HS-5 (cell line): ENCODE measurements at regions not wholly inside any gene's neighbourhood (a gene's known extent, or its start where the extent isn't known, plus 50 kb on each side); places are given as distances from the start of the nearest gene placed in this dataset.
A peak's percentile ranks its signal among the peaks of the same experiment; 100 is the strongest.

Experiments
- DNase-seq: peaks from one replicate; pipeline ENCODE4 v3.0.0-alpha.2; 2012; ENCODE audit warnings: low read depth

DNA sequence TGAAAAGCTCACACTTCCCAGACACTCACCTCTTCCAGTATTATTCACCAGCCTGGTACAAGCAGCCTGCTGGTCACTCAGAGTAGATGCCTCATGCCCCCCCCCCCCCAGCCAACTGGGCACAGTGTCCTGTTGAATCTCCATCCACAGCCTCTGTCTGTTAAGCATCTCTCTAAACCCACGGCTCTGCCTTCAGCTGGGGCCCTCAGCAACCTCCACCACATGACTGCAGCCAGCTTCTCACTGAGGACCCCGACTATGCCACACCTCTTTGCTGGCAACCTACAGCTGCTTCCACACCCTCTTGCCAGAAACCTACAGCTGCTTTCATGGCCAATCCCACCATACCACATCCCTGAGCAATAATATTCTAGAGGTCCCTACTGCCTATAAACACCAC is 113.1 kb downstream of the RHOU start:
- no peak for DNase-seq

DNA sequence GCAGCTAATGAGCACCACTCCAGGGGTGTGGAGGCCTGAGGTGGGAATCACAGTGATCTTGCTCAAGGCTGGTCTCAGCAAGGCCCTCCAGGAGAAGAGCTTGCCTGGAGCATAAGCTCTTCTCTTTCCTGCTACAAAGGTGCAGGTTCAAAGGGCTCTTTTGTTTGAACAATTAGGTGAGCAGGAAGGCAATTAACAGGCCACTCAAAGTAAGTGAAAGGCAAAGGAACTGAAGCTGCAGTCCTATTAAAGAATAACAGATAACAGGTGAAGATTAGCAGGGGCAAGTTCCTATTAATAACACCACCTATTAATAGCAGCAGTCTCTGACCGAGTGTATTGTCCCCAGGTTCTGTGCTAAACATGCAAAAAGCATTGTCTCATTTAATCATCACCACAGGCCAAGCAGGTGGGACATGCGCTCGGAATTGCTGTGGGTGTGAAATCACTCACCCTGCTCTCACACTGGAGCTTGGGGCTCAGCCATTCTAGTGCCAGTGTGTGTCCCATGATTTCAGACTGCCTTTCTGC is 113.8 kb downstream of the RHOU start:
- no peak for DNase-seq

DNA sequence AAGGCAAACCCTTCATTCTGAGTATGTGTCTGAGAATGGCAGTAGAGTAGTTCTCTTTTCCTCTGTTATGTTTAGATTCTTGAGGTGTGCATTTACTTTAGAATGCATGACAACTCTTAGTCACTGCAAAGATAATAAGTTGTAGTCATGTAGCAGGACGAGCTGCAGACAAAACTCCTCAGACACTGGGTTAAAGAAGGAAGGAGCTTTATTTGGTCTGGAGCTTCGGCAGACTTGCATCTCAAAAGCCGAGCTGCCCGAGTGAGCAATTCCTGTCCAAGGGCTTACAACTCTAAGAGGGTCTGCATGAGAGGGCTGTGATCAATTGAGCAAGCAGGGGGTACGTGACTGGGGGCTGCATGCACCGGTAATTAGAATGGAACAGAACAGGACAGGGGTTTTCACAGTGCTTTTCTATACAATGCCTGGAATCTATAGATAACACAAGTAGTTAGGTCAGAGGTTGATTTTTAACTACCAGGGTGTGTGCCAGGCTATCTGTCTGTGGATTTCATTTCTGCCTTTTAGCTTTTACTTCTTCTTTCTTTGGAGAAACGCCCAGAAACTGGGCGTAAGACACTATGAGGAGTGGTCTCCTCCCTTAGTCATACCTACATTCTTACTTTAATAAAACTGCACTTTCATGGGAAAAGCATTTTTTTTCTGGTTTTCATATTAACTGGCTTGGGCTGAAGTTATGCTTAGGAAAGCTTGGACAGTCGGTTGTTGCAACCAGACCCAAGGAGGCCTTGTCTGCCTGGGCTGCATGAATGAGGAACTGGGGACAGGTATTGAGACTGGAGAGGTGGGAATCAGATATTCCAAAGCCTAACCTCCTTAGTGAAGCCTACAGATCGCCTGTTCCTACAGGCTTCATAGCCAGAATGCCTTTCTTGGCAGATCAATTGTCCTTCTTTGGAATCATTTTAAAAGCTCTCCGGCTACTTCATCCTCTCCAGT is 115.1 kb downstream of the RHOU start:
- DNase-seq = no peak

DNA sequence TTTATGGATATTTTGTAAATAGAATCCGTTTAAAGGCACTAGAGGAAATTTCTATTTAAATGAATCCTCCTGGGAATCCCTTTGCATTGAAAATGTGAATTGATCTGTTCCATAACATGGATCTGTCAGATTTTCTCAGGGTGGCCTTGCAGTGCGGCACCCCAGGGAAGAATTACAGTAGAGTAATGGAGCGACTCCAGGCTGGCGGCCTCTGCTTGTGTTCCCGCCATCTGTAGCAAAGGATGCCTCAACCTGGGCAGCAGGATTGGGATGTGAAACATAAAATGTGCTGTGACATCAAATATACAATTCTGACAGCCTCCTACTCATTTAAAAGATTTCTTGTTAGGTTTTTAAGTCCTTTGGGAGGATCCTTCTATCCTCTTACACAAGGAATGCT is 115.9 kb downstream of the RHOU start:
- DNase-seq = no peak

DNA sequence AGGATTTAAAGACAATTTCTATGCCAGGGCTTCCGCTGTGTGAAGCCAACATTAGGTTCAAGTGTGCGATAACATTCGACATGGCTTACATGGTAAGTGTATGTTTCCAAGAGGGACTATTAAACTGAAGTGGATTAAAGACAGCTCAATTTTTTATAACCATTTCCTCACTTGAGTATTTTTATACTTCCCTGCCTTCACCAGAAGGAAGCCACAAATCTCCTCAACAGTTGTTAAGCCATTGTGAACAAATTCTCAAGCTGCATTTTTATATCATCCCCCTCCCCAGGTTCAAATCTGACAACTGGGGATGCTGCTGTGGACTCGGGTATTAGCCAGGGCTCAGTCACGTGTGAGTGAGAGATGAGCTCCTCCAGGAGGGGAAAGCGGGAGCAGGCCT is 116.3 kb downstream of the RHOU start:
- no peak for DNase-seq

DNA sequence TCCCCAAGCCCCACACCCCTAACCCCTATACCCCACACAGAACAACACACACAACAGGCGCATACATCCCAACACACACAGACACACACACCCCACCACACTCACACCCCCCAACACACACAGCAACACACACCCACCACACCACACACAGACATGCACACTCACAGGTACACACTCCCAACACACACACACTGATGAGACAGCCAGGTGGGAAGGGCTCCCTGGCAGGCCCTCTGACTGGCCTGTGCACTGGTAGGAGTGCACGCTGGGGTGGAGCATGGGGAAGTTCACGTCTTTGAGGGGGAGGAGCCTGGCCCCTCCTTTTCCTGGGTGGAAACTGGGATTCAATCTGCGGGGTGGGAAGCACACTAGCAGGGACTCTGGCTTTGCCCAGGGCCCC is 116.7 kb downstream of the RHOU start:
- DNase-seq = no peak

DNA sequence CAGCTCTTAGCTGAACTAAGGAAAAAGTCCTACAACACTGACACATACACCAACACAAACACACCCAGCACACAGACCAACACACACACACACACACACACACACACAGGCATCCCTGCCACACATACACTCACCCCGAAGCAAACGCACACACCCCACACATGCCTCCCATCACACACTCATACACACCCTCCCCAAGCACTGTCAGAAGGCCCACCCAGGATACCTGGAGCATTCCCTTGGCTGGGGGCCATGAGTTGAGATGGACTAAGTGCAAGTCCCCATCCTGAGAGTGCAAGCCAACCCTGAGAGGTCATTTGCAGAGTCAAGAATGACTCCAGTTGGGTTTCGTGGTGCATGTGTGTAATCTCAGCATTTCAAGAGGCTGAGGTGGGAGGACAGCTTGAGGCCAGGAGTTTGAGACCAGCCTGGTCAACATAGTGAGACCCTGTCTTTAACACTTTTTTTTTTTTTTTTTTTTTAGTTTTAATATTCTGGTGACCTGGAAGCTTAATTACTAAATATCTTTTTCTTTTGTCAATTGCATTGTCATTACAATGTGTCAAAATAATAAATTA is 117.3 kb downstream of the RHOU start:
- DNase-seq = no peak

DNA sequence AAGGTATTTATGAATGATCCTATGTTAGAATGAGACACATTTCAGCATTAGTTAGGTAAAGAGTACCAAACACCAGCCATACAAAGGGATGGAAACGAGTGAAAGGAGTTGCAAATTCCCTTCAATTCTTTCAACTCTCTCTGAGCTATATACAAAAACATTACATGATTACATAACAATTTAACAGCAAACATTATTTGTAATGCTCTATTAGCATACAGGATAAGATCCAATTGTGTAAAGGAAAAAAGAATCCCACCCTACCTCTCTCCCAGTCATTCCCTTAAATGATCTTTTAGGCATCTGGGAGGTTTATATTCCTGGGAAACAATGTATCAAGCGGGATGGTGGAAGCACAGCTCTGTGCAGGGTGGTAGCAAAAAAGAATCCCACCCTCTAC is 117.9 kb downstream of the RHOU start:
- DNase-seq = no peak

DNA sequence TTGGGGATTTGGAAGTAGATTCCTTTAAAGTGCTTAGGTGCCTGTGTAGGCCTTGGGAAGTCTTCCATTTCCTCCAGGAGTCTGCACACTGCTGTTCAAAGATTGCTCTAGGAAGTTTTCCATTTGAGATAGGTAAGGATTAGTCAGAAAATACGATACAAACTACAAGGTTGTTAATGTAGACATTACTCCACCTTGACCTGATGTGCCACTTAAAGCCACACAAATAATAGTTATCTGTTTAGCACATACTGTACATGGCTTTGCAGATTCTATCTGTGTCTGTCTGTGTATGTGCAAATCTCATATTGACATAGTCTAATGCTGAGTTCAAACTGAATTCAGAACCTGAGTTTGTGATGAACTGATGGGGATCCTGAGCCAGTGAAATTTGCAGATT is 118.4 kb downstream of the RHOU start:
- DNase-seq = no peak

DNA sequence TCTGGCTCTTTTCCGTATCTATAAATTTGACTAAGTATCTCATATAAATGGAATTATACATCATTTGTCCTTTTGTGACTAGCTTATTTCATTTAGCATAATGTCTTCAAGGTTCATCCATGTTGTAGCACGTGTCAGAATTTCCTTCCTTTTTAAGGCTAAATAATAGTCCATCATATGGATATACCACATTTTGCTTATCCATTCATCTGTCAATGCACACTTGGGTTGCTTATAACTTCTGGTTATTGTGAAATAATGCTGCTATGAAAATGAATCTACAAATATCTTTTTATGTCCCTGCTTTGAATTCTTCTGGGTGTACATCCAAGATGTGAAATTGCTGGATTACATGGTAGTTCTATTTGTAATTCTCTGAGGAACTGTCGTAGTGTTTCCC is 119.6 kb downstream of the RHOU start:
- DNase-seq = no peak

DNA sequence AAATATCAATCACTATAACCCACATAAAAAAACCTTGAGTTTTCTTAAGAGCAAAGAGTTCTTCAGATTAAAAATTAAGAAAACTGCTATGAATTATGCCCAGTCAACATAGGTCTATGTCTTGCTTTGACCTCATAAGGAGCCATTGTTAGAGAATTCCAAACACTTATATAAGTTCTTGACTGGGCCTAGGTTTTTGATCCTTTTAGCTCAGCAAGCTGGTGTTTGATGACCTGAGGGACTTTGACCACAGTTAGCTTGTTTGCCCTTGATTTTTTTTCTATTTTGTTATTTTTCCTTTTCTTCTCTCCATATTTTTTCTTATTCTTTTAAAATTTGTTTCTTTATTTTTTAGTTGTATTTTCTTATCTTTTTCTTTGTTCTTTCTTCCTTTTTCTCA is 122.3 kb downstream of the RHOU start:
- no peak for DNase-seq

DNA sequence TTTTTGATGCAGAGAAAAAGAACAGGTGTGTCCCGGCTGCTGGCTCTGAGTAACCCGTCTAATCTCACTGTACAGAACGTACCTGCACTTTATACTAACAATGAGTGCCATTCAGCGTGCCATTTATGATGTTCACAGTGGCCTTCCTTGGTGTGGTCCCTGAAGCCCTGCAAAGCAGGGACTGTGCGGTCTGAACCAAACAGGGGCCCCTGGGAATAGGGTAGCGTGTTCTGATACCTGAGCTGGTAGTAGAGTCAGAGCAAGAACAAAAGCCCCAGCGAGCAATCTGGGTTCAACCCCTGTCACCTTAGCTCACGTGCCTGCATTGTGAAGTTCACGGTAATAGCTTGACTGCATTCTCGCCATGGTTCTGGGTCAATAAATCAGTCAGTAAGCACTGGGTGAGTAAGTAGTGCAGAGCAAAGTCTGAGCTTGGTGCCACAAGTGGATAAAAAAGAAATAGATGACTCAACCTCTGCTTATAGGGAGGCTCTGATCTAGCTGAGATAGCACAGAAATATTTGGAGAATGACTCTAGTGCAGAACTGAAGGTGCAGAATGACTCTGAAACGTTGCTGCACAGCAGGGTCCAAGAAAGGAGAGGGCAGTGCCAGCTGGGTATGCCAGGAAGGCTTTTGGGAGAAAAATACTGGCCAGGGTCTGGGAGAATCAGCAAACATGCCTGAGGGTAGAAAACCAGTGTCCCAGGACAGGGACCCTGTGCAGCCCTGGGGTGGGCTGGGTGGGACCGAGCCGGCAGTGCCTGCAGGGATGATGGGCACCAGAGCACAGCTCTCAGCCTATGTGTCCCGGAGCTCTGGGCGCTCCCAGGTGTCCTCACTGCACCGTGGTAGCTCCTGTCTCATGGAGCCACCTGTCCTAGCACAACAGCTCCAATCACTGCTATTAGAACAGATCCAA is 125.9 kb downstream of the RHOU start:
- peak; percentile 70 for DNase-seq

DNA sequence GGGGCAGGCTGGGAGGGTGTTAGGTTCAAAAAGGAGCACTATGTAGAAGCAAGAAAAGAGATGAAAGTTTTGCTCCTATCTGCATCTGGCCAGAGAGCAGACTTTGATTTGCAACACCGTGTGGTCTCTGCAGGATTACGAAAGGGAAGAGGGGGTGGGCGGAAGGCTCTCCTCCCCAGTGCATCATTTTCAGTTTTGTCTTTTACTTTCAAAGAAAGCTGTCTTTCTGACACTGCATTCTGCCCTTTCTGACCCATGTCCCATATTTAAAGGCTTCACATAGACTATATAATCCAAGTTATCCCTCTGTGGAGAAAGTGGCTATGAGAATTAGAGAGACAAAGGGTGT is 126.5 kb downstream of the RHOU start:
- no peak for DNase-seq

DNA sequence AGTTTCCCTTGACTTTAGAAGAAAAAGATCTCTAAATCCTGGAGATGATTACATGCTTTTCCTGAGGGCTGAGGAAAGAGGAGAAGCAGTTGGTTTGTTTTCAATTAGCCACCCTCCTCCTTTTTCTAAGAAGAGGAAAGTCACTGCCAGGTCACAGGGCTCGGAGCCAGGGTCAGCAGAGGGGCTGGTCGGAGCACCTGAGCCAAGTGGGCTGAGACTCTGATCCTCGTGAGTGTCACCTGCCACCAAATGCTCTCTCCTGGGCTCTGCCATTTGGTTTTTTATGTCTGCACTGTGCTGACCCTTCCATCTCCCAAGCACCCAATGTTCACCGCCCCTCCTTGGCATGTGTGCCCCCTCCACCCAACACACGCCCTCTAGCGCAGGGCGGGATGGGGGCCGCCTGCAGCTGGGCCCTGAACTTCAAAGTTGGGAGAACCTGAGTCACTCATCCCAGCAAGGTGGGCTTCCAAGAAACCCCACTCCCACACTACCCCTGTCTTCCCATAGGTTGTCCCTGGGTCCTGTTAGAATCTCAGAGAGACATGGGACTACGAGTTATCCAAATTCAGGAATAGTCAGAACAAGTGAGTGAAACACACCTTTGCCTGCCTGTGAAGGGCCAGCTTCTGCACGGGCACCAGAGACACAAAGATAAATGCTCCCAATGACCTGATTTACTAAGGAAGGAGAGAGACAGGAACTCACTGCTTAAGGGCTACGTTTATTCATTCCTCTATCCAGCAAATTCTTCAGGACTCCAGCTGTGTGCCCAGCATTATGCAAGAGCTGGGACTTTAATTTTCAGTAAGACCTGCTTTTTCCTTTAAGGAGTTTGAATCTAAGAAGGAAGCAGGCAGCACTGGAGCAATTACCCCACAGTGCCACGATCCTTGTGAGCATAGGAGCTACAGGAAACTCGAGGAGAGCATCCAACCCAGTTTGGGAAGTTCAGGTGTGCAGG is 127.5 kb downstream of the RHOU start:
- no peak for DNase-seq

DNA sequence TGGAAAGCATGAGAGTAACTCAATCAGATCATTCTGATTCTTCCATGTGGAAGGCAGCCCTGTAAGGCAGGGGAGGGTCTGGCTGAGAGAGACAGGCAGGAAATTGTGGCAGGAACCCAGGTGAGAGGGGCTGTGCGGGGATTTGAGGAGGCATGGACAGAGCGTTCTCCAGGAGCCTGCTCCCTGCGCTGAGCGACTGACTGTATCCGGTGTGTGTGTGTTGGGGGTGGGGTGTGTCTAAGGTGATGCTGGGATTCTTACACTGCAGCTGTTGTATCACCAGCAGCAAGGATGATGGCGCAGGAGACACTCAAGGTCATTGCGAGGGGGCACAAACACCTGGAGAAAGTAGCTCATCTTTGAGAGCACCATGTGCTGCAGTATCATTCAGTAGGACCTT is 128.5 kb downstream of the RHOU start:
- DNase-seq = no peak

DNA sequence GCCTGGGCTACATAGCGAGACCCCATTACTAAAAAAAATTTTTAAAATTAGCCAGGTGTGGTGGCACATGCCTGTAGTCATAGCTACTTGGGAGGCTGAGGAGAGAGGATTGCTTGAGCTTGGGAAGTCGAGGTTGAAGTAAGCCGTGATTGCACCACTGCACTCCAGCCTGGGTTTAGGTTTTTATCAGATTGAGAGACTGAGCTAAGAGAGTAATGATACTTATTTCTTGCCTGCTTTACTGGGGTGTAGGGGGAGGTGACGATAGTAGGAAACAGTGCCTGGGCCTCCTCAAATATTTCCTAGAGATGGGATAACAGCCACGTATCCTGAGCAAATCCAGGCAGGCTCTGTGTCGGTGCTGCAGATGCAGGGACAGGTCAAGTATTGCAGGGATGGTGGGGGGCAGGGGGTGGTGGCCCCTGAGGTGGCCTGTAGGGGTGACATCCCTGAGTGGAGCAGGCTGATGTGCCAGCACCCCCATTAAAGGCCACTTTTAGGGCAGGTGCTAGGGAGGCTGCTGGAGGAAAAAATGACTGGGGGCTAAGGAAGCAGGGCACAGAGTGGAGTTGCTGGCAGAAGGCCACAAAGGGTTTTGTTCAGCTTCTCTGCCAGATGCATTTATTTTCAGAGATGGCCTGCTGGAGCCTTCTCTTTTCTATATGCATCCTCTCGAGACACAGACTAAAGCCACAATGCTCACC is 130.5 kb downstream of the RHOU start:
- no peak for DNase-seq

DNA sequence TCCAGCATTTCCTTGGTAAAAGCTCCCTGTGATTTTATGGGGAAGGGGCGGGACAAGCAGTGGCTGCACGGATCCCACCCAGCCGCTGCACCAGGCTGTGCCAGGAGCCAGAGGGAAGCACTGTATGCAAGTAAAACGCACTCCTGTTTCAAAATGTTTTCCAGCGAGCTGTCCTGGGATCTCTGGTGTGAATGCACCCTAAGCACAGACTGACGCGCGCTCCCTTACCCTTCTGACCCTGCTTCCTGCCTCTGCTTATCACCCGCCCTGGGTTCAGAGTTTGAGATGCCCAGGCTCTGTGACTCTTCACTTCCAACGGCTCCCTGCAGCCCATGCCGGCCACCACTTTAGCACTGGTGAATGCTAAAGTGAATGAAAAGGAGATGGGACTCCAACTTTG is 131.2 kb downstream of the RHOU start:
- DNase-seq = no peak

DNA sequence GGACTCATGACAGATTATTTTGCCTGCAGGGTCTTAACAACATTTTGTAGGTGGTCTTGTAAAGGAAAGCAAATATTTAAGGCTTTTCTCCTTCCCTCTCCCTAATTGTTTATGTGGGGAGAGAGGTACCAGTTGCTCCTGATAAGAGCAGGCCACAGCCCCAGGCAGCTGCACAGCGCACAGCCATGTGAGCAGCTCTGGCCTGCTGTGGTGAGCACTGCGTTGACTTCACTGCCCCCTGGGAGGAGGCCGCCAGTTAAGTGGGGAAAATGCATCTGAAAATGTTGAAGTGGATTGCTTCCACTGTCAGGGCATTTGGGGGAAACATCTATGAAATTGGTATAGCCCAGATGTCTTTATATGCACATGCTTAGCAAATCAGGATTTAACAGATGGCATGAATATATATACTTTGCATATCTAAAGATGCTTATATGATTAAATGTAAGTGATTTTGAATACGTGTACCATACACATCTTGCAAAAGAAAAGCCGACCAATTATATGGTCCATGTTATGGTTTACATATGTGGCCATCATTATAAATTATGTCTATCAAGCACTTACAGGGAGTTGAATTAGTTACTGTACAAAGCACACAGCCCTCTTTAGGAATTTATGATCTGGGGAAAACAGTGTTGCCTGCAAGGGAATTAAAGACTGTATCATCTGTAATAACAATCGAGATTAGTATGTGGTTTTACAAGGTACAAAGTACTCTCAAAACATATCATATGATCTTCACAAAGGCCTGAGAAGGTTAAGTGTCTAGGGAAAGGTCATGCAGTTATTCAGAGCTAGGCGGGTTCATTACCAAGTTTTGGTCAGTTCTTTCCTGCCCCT is 132.1 kb downstream of the RHOU start:
- no peak for DNase-seq

DNA sequence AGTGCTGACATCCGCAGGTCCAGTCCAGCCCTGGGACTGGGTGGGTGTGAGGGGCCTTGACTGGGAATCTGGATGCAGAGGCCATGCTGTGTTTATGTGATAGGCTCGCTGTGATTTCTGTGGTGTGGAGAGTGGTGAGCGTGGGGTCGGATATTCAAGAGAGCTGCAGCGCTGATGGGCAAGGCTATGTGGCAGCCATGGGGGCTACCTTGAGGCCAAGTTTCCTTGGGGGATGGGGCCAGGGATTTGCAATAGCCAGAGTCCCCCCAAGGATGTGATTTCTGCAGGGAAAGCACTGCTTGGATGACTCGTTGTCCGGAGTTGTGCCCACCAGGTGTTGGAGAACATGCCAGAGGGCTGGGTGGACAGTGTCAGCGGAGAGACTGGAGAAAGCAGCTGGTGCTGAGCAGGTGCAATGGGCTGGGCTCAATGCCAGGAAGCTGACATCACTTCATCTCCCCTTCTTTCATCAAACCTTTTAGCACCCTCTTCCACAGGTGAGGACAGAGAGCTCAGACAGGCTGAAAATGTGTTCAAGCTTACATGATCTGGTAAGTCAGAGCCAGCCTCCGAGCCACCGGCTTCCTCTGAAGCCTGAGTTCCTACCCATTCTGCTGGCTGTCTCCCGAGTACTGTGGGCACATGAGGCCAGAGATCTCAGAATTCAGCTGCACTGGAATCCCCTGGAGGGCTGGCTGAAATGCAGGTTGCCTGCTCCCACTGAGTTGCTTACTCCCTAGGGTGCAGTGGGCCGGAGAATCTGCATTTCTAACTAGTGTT is 132.9 kb downstream of the RHOU start:
- DNase-seq = no peak
